ENCODE measurements at regions not wholly inside any gene's neighbourhood (a gene's known extent, or its start where the extent isn't known, plus 50 kb on each side); places are given as distances from the start of the nearest gene placed in this dataset.

- no peak for TF ChIP-seq CTCF (IDR thresholded peaks at IDR 0.05)
- H3K27ac ChIP-seq: no peak overlapping the region
- H3K9me3 ChIP-seq: peaks cover 0 to 5% of the 10 kb centered on the region in 2 donors
- no peaks in the 10 kb centered on the region for H3K4me1 ChIP-seq
- H3K27me3 ChIP-seq: no peaks in the 10 kb centered on the region
- peak; percentile 18 for DNase-seq (ENCODE audit: low spot score)
- no peak overlapping the region for H3K4me3 ChIP-seq
- no peaks in the 10 kb centered on the region for H3K36me3 ChIP-seq
These were observed 156.9 kb downstream of the FBLN2 start for GRCh38 chr3:13705702-13706280.

- DNase-seq (ENCODE audit: low spot score): no peak
- TF ChIP-seq CTCF (IDR thresholded peaks at IDR 0.05): no peak
- Histone ChIP-seq H3K4me3 (no peak overlapping the region), H3K27me3 (no peaks in the 10 kb centered on the region), H3K9me3 (peaks cover 0 to 5% of the 10 kb centered on the region in 2 donors), H3K36me3 (no peaks in the 10 kb centered on the region), H3K27ac (no peak overlapping the region), H3K4me1 (no peaks in the 10 kb centered on the region)
These were observed 156.1 kb downstream of the FBLN2 start for GRCh38 chr3:13705051-13705450.

- no peak overlapping the region for H3K4me3 ChIP-seq
- H3K36me3 ChIP-seq: no peaks in the 10 kb centered on the region
- no peaks in the 10 kb centered on the region for H3K27me3 ChIP-seq
- no peak for TF ChIP-seq CTCF (IDR thresholded peaks at IDR 0.05)
- H3K27ac ChIP-seq: no peak overlapping the region
- peaks cover 0 to 5% of the 10 kb centered on the region in 2 donors for H3K9me3 ChIP-seq
- no peaks in the 10 kb centered on the region for H3K4me1 ChIP-seq
- DNase-seq (ENCODE audit: low spot score): no peak
These were observed 155.2 kb downstream of the FBLN2 start for GRCh38 chr3:13704174-13704573.

GRCh38 chr3:13703071-13703470, 154.1 kb downstream of the FBLN2 start:
- Histone ChIP-seq H3K4me1 (no peaks in the 10 kb centered on the region), H3K4me3 (no peak overlapping the region), H3K27me3 (no peaks in the 10 kb centered on the region), H3K9me3 (peaks cover 0 to 5% of the 10 kb centered on the region in 2 donors), H3K36me3 (no peaks in the 10 kb centered on the region), H3K27ac (no peak overlapping the region)
- DNase-seq (ENCODE audit: low spot score): no peak
- no peak for TF ChIP-seq CTCF (IDR thresholded peaks at IDR 0.05)

GRCh38 chr3:13702286-13702685, 153.4 kb downstream of the FBLN2 start:
- no peak overlapping the region for H3K4me3 ChIP-seq
- no peak for DNase-seq (ENCODE audit: low spot score)
- TF ChIP-seq CTCF (IDR thresholded peaks at IDR 0.05): no peak
- H3K27me3 ChIP-seq: no peaks in the 10 kb centered on the region
- no peak overlapping the region for H3K27ac ChIP-seq
- no peaks in the 10 kb centered on the region for H3K36me3 ChIP-seq
- peaks cover 0 to 4% of the 10 kb centered on the region in 2 donors for H3K9me3 ChIP-seq
- no peaks in the 10 kb centered on the region for H3K4me1 ChIP-seq

GRCh38 chr3:13700889-13701288, 152.0 kb downstream of the FBLN2 start:
- Histone ChIP-seq H3K27ac (no peak overlapping the region), H3K9me3 (no peaks in the 10 kb centered on the region), H3K4me3 (no peak overlapping the region), H3K4me1 (no peaks in the 10 kb centered on the region), H3K27me3 (no peaks in the 10 kb centered on the region), H3K36me3 (no peaks in the 10 kb centered on the region)
- no peak for DNase-seq (ENCODE audit: low spot score)
- TF ChIP-seq CTCF (IDR thresholded peaks at IDR 0.05): no peak

Measured in right atrium auricular region (tissue), 2 donors.